Activated naive CD4-positive, alpha-beta T cell treated with anti-CD3 and anti-CD28 coated beads, Interleukin-2, amount 10 ng/mL, durations not matched to agents 7 days and 5 days (primary cell): ENCODE measurements at regions not wholly inside any gene's neighbourhood (a gene's known extent, or its start where the extent isn't known, plus 50 kb on each side); places are given as distances from the start of the nearest gene placed in this dataset.
"Not testable (repeated sequence)": the region's sequence is repeated elsewhere in the genome, so short reads cannot be mapped to it uniquely, and the experiment has no call there.

Experiments
- CTCF ChIA-PET: fragments of 350-600 bp; sonication (Branson Sonifier 250); formaldehyde crosslinking; loops from one replicate; lab custom pipeline; 2021; ENCODE audit warnings: antibody characterized with exemption; lab: Charles Lee
- DNase-seq: peaks from one replicate; pipeline ENCODE4 v3.0.0-alpha.2; 2020
- H3K27ac Mint-ChIP-seq: one replicate; pipeline ENCODE4 v1.8.0; 2021; ENCODE audit warnings: mild to moderate bottlenecking, moderate library complexity, mixed read lengths
- H3K27me3 Mint-ChIP-seq: one replicate; pipeline ENCODE4 v1.8.0; 2021; ENCODE audit warnings: mild to moderate bottlenecking, mixed read lengths
- H3K36me3 Mint-ChIP-seq: one replicate; pipeline ENCODE4 v1.8.0; 2021; ENCODE audit warnings: mixed read lengths
- H3K4me1 Mint-ChIP-seq: one replicate; pipeline ENCODE4 v1.8.0; 2021; ENCODE audit warnings: mixed read lengths
- H3K4me3 Mint-ChIP-seq: one replicate; pipeline ENCODE4 v1.8.0; 2021; ENCODE audit warnings: mild to moderate bottlenecking, moderate library complexity, mixed read lengths
- H3K9me3 Mint-ChIP-seq: one replicate; pipeline ENCODE4 v1.8.0; 2021; ENCODE audit warnings: mixed read lengths

GRCh38 chr6:28606424-28607391 is 81.0 kb downstream of the GPX5 start:
- no peak overlapping the region for H3K27ac Mint-ChIP-seq
- no peaks in the 10 kb centered on the region for H3K9me3 Mint-ChIP-seq
- no peak overlapping the region for H3K4me3 Mint-ChIP-seq
- CTCF ChIA-PET = interaction anchor here (1.0 to 1.2 kb wide), 2 partner anchors 20 to 251 kb away, joined by 3 to 4 read pairs; a partner anchor contains a TSS
- peaks cover 5% of the 10 kb centered on the region for H3K4me1 Mint-ChIP-seq
- peaks cover 44% of the 10 kb centered on the region for H3K27me3 Mint-ChIP-seq
- no peak for DNase-seq
- H3K36me3 Mint-ChIP-seq = no peaks in the 10 kb centered on the region

- no peak overlapping the region for H3K27ac Mint-ChIP-seq
- peaks cover 5% of the 10 kb centered on the region for H3K4me1 Mint-ChIP-seq
- H3K4me3 Mint-ChIP-seq = no peak overlapping the region
- no peaks in the 10 kb centered on the region for H3K9me3 Mint-ChIP-seq
- peaks cover 43% of the 10 kb centered on the region for H3K27me3 Mint-ChIP-seq
- DNase-seq = no peak
- no peaks in the 10 kb centered on the region for H3K36me3 Mint-ChIP-seq
- CTCF ChIA-PET = no interaction called here
Observed at GRCh38 chr6:28607990-28608389, 82.3 kb downstream of the GPX5 start.

GRCh38 chr6:28609672-28610071 is 84.0 kb downstream of the GPX5 start:
- no peaks in the 10 kb centered on the region for H3K36me3 Mint-ChIP-seq
- no peaks in the 10 kb centered on the region for H3K9me3 Mint-ChIP-seq
- H3K27me3 Mint-ChIP-seq = peaks cover 48% of the 10 kb centered on the region
- DNase-seq = no peak
- no peak overlapping the region for H3K4me3 Mint-ChIP-seq
- CTCF ChIA-PET = interaction anchor here (0.7 kb wide), 1 partner anchor 27 kb away, joined by 3 read pairs; no protein-coding TSS in a partner anchor
- H3K4me1 Mint-ChIP-seq = peaks cover 5% of the 10 kb centered on the region
- H3K27ac Mint-ChIP-seq = no peak overlapping the region

GRCh38 chr6:28615616-28615954 is 89.9 kb downstream of the GPX5 start:
- CTCF ChIA-PET = no interaction called here
- no peaks in the 10 kb centered on the region for H3K36me3 Mint-ChIP-seq
- no peaks in the 10 kb centered on the region for H3K9me3 Mint-ChIP-seq
- no peak overlapping the region for H3K27ac Mint-ChIP-seq
- no peaks in the 10 kb centered on the region for H3K4me1 Mint-ChIP-seq
- peaks cover 52% of the 10 kb centered on the region for H3K27me3 Mint-ChIP-seq
- no peak overlapping the region for H3K4me3 Mint-ChIP-seq
- no peak for DNase-seq

GRCh38 chr6:28615955-28616747 is 90.5 kb downstream of the GPX5 start:
- H3K4me1 Mint-ChIP-seq = no peaks in the 10 kb centered on the region
- no peaks in the 10 kb centered on the region for H3K9me3 Mint-ChIP-seq
- no peak overlapping the region for H3K27ac Mint-ChIP-seq
- H3K4me3 Mint-ChIP-seq = no peak overlapping the region
- peaks cover 55% of the 10 kb centered on the region for H3K27me3 Mint-ChIP-seq
- H3K36me3 Mint-ChIP-seq = no peaks in the 10 kb centered on the region
- no peak for DNase-seq
- CTCF ChIA-PET = no interaction called here

- CTCF ChIA-PET = no interaction called here
- H3K4me3 Mint-ChIP-seq = no peak overlapping the region
Observed at GRCh38 chr6:28618898-28619555, 93.3 kb downstream of the GPX5 start.

GRCh38 chr6:28621268-28621667 is 95.6 kb downstream of the GPX5 start:
- H3K36me3 Mint-ChIP-seq, H3K4me3 Mint-ChIP-seq, H3K4me1 Mint-ChIP-seq, CTCF ChIA-PET, H3K27ac Mint-ChIP-seq, H3K9me3 Mint-ChIP-seq, DNase-seq: not testable (repeated sequence)
- peaks cover 35% of the 10 kb centered on the region for H3K27me3 Mint-ChIP-seq

More at GRCh38 chr6:28618898-28619555, 93.3 kb downstream of the GPX5 start:
- H3K36me3 Mint-ChIP-seq = no peaks in the 10 kb centered on the region
- H3K27ac Mint-ChIP-seq = no peak overlapping the region
- no peaks in the 10 kb centered on the region for H3K4me1 Mint-ChIP-seq
- peaks cover 1% of the 10 kb centered on the region for H3K9me3 Mint-ChIP-seq
- DNase-seq = no peak
- peaks cover 57% of the 10 kb centered on the region for H3K27me3 Mint-ChIP-seq

- H3K4me3 Mint-ChIP-seq, CTCF ChIA-PET: not testable (repeated sequence)
Observed at GRCh38 chr6:28623242-28623641, 97.6 kb downstream of the GPX5 start.

GRCh38 chr6:28626386-28626785 is 100.7 kb downstream of the GPX5 start:
- CTCF ChIA-PET, H3K4me3 Mint-ChIP-seq, H3K27ac Mint-ChIP-seq, DNase-seq, H3K4me1 Mint-ChIP-seq, H3K36me3 Mint-ChIP-seq, H3K27me3 Mint-ChIP-seq, H3K9me3 Mint-ChIP-seq: not testable (repeated sequence)

More at GRCh38 chr6:28623242-28623641, 97.6 kb downstream of the GPX5 start:
- H3K4me1 Mint-ChIP-seq, DNase-seq, H3K36me3 Mint-ChIP-seq, H3K27ac Mint-ChIP-seq, H3K9me3 Mint-ChIP-seq: not testable (repeated sequence)
- peaks cover 23% of the 10 kb centered on the region for H3K27me3 Mint-ChIP-seq

- Mint-ChIP-seq H3K9me3 (peaks cover 4% of the 10 kb centered on the region), H3K4me3 (no peak overlapping the region), H3K27me3 (peaks cover 46% of the 10 kb centered on the region), H3K4me1 (peaks cover 17% of the 10 kb centered on the region), H3K27ac (no peak overlapping the region), H3K36me3 (peaks cover 4% of the 10 kb centered on the region)
- DNase-seq = no peak
- CTCF ChIA-PET = no interaction called here
Observed at GRCh38 chr6:28632326-28632851, 106.7 kb downstream of the GPX5 start.

- DNase-seq = no peak
- Mint-ChIP-seq H3K27ac (no peak overlapping the region), H3K4me3 (no peak overlapping the region), H3K4me1 (peaks cover 17% of the 10 kb centered on the region), H3K9me3 (peaks cover 2% of the 10 kb centered on the region), H3K36me3 (peaks cover 4% of the 10 kb centered on the region), H3K27me3 (peaks cover 52% of the 10 kb centered on the region)
- CTCF ChIA-PET = no interaction called here
Observed at GRCh38 chr6:28633445-28634215, 107.9 kb downstream of the GPX5 start.

GRCh38 chr6:28634411-28634760 is 108.7 kb downstream of the GPX5 start:
- H3K36me3 Mint-ChIP-seq = peaks cover 4% of the 10 kb centered on the region
- peaks cover 17% of the 10 kb centered on the region for H3K4me1 Mint-ChIP-seq
- H3K27me3 Mint-ChIP-seq = peaks cover 56% of the 10 kb centered on the region
- CTCF ChIA-PET = no interaction called here
- H3K27ac Mint-ChIP-seq = no peak overlapping the region
- H3K4me3 Mint-ChIP-seq = peak overlapping the region; percentile 21
- peaks cover 2% of the 10 kb centered on the region for H3K9me3 Mint-ChIP-seq
- DNase-seq = no peak

- Mint-ChIP-seq H3K4me1 (peaks cover 17% of the 10 kb centered on the region), H3K36me3 (peaks cover 4% of the 10 kb centered on the region), H3K9me3 (peaks cover 2% of the 10 kb centered on the region), H3K27me3 (peaks cover 56% of the 10 kb centered on the region), H3K27ac (peak overlapping the region; percentile 68), H3K4me3 (peak overlapping the region; percentile 21)
- CTCF ChIA-PET = no interaction called here
- no peak for DNase-seq
Observed at GRCh38 chr6:28634761-28635546, 109.3 kb downstream of the GPX5 start.
